SK-N-SH (cell line): ENCODE measurements at regions not wholly inside any gene's neighbourhood (a gene's known extent, or its start where the extent isn't known, plus 50 kb on each side); places are given as distances from the start of the nearest gene placed in this dataset.

Source experiments
- CTCF ChIA-PET: fragments of 300-600, 350-600 bp; formaldehyde crosslinking; extraction: SDS; loops from one replicate; lab custom pipeline; 2021; lab: Yijun Ruan, JAX
- POLR2A ChIA-PET: fragments of 350-600 bp; sonication (Branson Sonifier 250); formaldehyde crosslinking; extraction: SDS; loops from one replicate; lab custom pipeline; 2020; ENCODE audit warnings: antibody characterized with exemption, inconsistent platforms; lab: Yijun Ruan, JAX
- DNase-seq: peaks from one replicate; pipeline ENCODE4 v3.0.0; 2012
- H2AFZ ChIP-seq: fragments of 200-600 bp; sonication (generic); 2 replicates; pipeline ENCODE4 v1.8.1; 2016; ENCODE audit warnings: antibody characterized with exemption, mild to moderate bottlenecking, low read depth
- H3F3A ChIP-seq: fragments of 200-600 bp; sonication (generic); replicated peaks from 2 replicates; pipeline ENCODE3; 2016; ENCODE audit warnings: antibody characterized with exemption, mild to moderate bottlenecking; ENCODE audit not compliant: insufficient read depth
- H3K27ac ChIP-seq, 2 experiments: fragments of 200-500 bp in 1 of 2; fragments of 200-600 bp in 1 of 2; sonication (Bioruptor generic) in 1 of 2; sonication (generic), shearing (Covaris generic) in 1 of 2; 2 replicates each; pipeline versions ENCODE4 v1.5.1 to v1.6.1; 2014 to 2016; ENCODE audit warnings: low read depth in 2 of 2, inconsistent platforms in 1 of 2, low read length in 1 of 2, mild to moderate bottlenecking in 1 of 2, mixed read lengths in 1 of 2
- H3K27me3 ChIP-seq: fragments of 200-600 bp; sonication (generic), shearing (Covaris generic); 2 replicates; pipeline ENCODE4 v1.6.1; 2016; ENCODE audit warnings: mixed run types; ENCODE audit not compliant: insufficient read depth
- H3K36me3 ChIP-seq, 2 experiments: fragments of 200-500 bp in 1 of 2; fragments of 200-600 bp in 1 of 2; sonication (Bioruptor generic) in 1 of 2; sonication (generic) in 1 of 2; replicated peaks in 1 of 2; 2 replicates each; pipeline versions ENCODE3 to v1.5.1; 2014 to 2016; ENCODE audit warnings: low read length in 1 of 2, mild to moderate bottlenecking in 1 of 2; ENCODE audit not compliant: insufficient read depth in 2 of 2, control insufficient read depth in 1 of 2
- H3K4me1 ChIP-seq, 2 experiments: fragments of 200-500 bp in 1 of 2; fragments of 200-600 bp in 1 of 2; sonication (Bioruptor generic) in 1 of 2; sonication (generic), shearing (Covaris generic) in 1 of 2; 2 replicates each; pipeline versions ENCODE4 v1.5.1 to v1.6.1; 2014 to 2016; ENCODE audit warnings: low read depth in 1 of 2, low read length in 1 of 2, mixed run types in 1 of 2; ENCODE audit not compliant: insufficient read depth in 2 of 2, control insufficient read depth in 1 of 2
- H3K4me2 ChIP-seq: fragments of 200-600 bp; sonication (generic), shearing (Covaris generic); 2 replicates; pipeline ENCODE4 v1.6.1; 2017; ENCODE audit warnings: mixed run types
- H3K4me3 ChIP-seq, 2 experiments: fragments of 200-500 bp in 1 of 2; fragments of 200-600 bp in 1 of 2; sonication (Bioruptor generic) in 1 of 2; sonication (generic), shearing (Covaris generic) in 1 of 2; 2 replicates each; pipeline versions ENCODE4 v1.5.1 to v1.8.1; 2014 to 2016; ENCODE audit warnings: low read depth in 2 of 2, inconsistent platforms in 1 of 2, low read length in 1 of 2, mild to moderate bottlenecking in 1 of 2, mixed read lengths in 1 of 2, moderate library complexity in 1 of 2
- H3K79me2 ChIP-seq: fragments of 200-600 bp; sonication (generic); 2 replicates; pipeline ENCODE4 v1.8.1; 2017; ENCODE audit warnings: mild to moderate bottlenecking; ENCODE audit not compliant: insufficient read depth
- H3K9ac ChIP-seq: fragments of 200-600 bp; sonication (generic); 2 replicates; pipeline ENCODE4 v1.6.1; 2017; ENCODE audit warnings: mixed run types
- H3K9me2 ChIP-seq: fragments of 200-600 bp; sonication (generic); 2 replicates; pipeline ENCODE4 v1.6.1; 2017; ENCODE audit warnings: mixed run types
- H3K9me3 ChIP-seq: fragments of 200-600 bp; sonication (generic); 2 replicates; pipeline ENCODE4 v1.6.1; 2017; ENCODE audit warnings: mixed run types, mild to moderate bottlenecking, moderate library complexity
- H4K20me1 ChIP-seq: fragments of 200-600 bp; sonication (generic); 2 replicates; pipeline ENCODE4 v1.6.1; 2017; ENCODE audit warnings: mild to moderate bottlenecking, mixed run types; ENCODE audit not compliant: insufficient read depth
- EZH2phosphoT487 ChIP-seq: fragments of 200-600 bp; sonication (generic); IDR thresholded peaks from 2 replicates; pipeline ENCODE4 v1.6.1; 2017; ENCODE audit warnings: low read depth, mixed run types, mild to moderate bottlenecking, antibody characterized with exemption, moderate library complexity, borderline replicate concordance
- GATA2 ChIP-seq: sonication (generic); formaldehyde crosslinking; IDR thresholded peaks from 2 replicates; pipeline ENCODE4 v1.5.0; 2020; ENCODE audit warnings: mild to moderate bottlenecking, missing genetic modification reagents
- JUND ChIP-seq: IDR thresholded peaks from 2 replicates; pipeline ENCODE4 v1.4.0; 2012
- MAX ChIP-seq: IDR thresholded peaks from 2 replicates; pipeline ENCODE4 v1.4.0; 2012; ENCODE audit warnings: low read depth
- NFIC ChIP-seq: IDR thresholded peaks from 2 replicates; pipeline ENCODE4 v1.4.0; 2012; ENCODE audit warnings: borderline replicate concordance
- RXRA ChIP-seq: IDR thresholded peaks from 2 replicates; pipeline ENCODE4 v1.4.0; 2012; ENCODE audit warnings: low read depth, mild to moderate bottlenecking, borderline replicate concordance
- TCF12 ChIP-seq: IDR thresholded peaks from 2 replicates; pipeline ENCODE4 v1.4.0; 2012
- ZBTB33 ChIP-seq: IDR thresholded peaks from 2 replicates; pipeline ENCODE4 v1.4.0; 2012; ENCODE audit warnings: low read depth, borderline replicate concordance
- WGBS: methylation state at CpG from one replicate; pipeline ENCODE4 v1.1.6; 2017; ENCODE audit warnings: low lambda C conversion rate; 5-methylcytosine and 5-hydroxymethylcytosine counted together

- POLR2A ChIA-PET = no interaction called here
- no peaks in the 10 kb centered on the region for H3F3A ChIP-seq
- H2AFZ ChIP-seq = no peak overlapping the region
- no peaks in the 10 kb centered on the region for H3K4me1 ChIP-seq
- H3K27ac ChIP-seq = no peak overlapping the region
- no peaks in the 10 kb centered on the region for H3K36me3 ChIP-seq
- H3K79me2 ChIP-seq = no peaks in the 10 kb centered on the region
- no peak for TF ChIP-seq TCF12
- no peak for TF ChIP-seq ZBTB33
- TF ChIP-seq GATA2 (CRISPR knock-in tag) = no peak
- H3K9me2 ChIP-seq = no peaks in the 10 kb centered on the region
- no peak for DNase-seq
- H4K20me1 ChIP-seq = no peaks in the 10 kb centered on the region
- H3K4me3 ChIP-seq = no peak overlapping the region
- no peaks in the 10 kb centered on the region for H3K27me3 ChIP-seq
- H3K9ac ChIP-seq = no peak overlapping the region
- no peak overlapping the region for H3K4me2 ChIP-seq
- H3K9me3 ChIP-seq = no peaks in the 10 kb centered on the region
- CTCF ChIA-PET = no interaction called here
These were observed 367.0 kb upstream of the ATP2B1 start for GRCh38 chr12:90075685-90076084.

GRCh38 chr12:90074086-90074485, 365.4 kb upstream of the ATP2B1 start:
- no peaks in the 10 kb centered on the region for H4K20me1 ChIP-seq
- H3K36me3 ChIP-seq = no peaks in the 10 kb centered on the region
- WGBS = 73% methylated on average over 2 of the region's 2 CpGs
- TF ChIP-seq GATA2 (CRISPR knock-in tag) = no peak
- TF ChIP-seq TCF12 = no peak
- no peak for TF ChIP-seq EZH2phosphoT487
- TF ChIP-seq NFIC = no peak
- TF ChIP-seq RXRA = no peak
- H3F3A ChIP-seq = no peaks in the 10 kb centered on the region
- H3K4me2 ChIP-seq = no peak overlapping the region
- ChIA-PET CTCF (no interaction called here), POLR2A (no interaction called here)
- no peaks in the 10 kb centered on the region for H3K79me2 ChIP-seq
- H3K9me3 ChIP-seq = no peaks in the 10 kb centered on the region
- no peaks in the 10 kb centered on the region for H3K27me3 ChIP-seq
- H3K9ac ChIP-seq = no peak overlapping the region
- H3K27ac ChIP-seq = no peak overlapping the region
- H3K4me1 ChIP-seq = no peaks in the 10 kb centered on the region
- DNase-seq = no peak
- H2AFZ ChIP-seq = no peak overlapping the region
- H3K9me2 ChIP-seq = no peaks in the 10 kb centered on the region
- H3K4me3 ChIP-seq = no peak overlapping the region

GRCh38 chr12:90071996-90072395, 363.4 kb upstream of the ATP2B1 start:
- H3F3A ChIP-seq = no peaks in the 10 kb centered on the region
- no peaks in the 10 kb centered on the region for H3K79me2 ChIP-seq
- H3K4me2 ChIP-seq = no peak overlapping the region
- no peak for DNase-seq
- no peaks in the 10 kb centered on the region for H3K27me3 ChIP-seq
- no peak overlapping the region for H3K9ac ChIP-seq
- H3K4me3 ChIP-seq = no peak overlapping the region
- no peak overlapping the region for H3K27ac ChIP-seq
- CTCF ChIA-PET = interaction anchor here (2.0 kb wide), 1 partner anchor 31 kb away, joined by 5 read pairs; no protein-coding TSS in a partner anchor
- H3K4me1 ChIP-seq = no peaks in the 10 kb centered on the region
- TF ChIP-seq JUND = no peak
- no peak for TF ChIP-seq MAX
- no peaks in the 10 kb centered on the region for H3K9me2 ChIP-seq
- H3K9me3 ChIP-seq = no peaks in the 10 kb centered on the region
- no peak overlapping the region for H2AFZ ChIP-seq
- no peaks in the 10 kb centered on the region for H3K36me3 ChIP-seq
- 94% methylated on average over 8 of the region's 8 CpGs for WGBS
- no peaks in the 10 kb centered on the region for H4K20me1 ChIP-seq
- POLR2A ChIA-PET = no interaction called here
